H1 (cell line): ENCODE measurements at regions not wholly inside any gene's neighbourhood (a gene's known extent, or its start where the extent isn't known, plus 50 kb on each side); places are given as distances from the start of the nearest gene placed in this dataset.

ENCODE experiments used
- CTCF ChIA-PET: fragments of 300-600 bp; sonication (Branson Sonifier 250); formaldehyde crosslinking; loops from one replicate; lab custom pipeline; 2021; ENCODE audit not compliant: partially characterized antibody; lab: Charles Lee
- POLR2A ChIA-PET: fragments of 300-600 bp; sonication (Branson Sonifier 250); formaldehyde crosslinking; loops from one replicate; lab custom pipeline; 2021; ENCODE audit warnings: inconsistent platforms; ENCODE audit not compliant: partially characterized antibody; lab: Charles Lee
- DNase-seq, 2 experiments: peaks; one replicate each; pipeline versions ENCODE4 v3.0.0 to v3.0.0-alpha.2; 2010 to 2022; ENCODE audit warnings: low spot score in 2 of 2, low read depth in 1 of 2, mixed read lengths in 1 of 2
- FAIRE-seq: peaks from 2 replicates; lab custom pipeline; 2011; peaks lifted over from hg19 to GRCh38; lab: Jason Lieb, UNC
- H2AFZ ChIP-seq: 2 replicates; pipeline ENCODE4 v1.8.1; 2012; ENCODE audit warnings: low read length, inconsistent platforms
- H2AK5ac ChIP-seq: 2 replicates; pipeline ENCODE4 v1.6.1; 2013; ENCODE audit warnings: low read depth, low read length
- H2BK120ac ChIP-seq: replicated peaks from 2 replicates; pipeline ENCODE3; 2013; ENCODE audit warnings: low read depth, low read length, inconsistent platforms
- H2BK12ac ChIP-seq: 2 replicates; pipeline ENCODE4 v1.6.1; 2013; ENCODE audit warnings: low read depth, low read length
- H2BK15ac ChIP-seq: 2 replicates; pipeline ENCODE4 v1.6.1; 2013; ENCODE audit warnings: low read length
- H2BK20ac ChIP-seq: 2 replicates; pipeline ENCODE4 v1.6.1; 2013; ENCODE audit warnings: low read length
- H2BK5ac ChIP-seq: 2 replicates; pipeline ENCODE4 v1.6.1; 2013; ENCODE audit warnings: low read depth, low read length
- H3K14ac ChIP-seq: 2 replicates; pipeline ENCODE4 v1.6.1; 2013; ENCODE audit warnings: inconsistent platforms; ENCODE audit not compliant: insufficient read length
- H3K18ac ChIP-seq: 2 replicates; pipeline ENCODE4 v1.6.1; 2013; ENCODE audit warnings: low read length; ENCODE audit errors: extremely low read depth
- H3K23ac ChIP-seq: 2 replicates; pipeline ENCODE4 v1.6.1; 2013; ENCODE audit warnings: inconsistent platforms; ENCODE audit not compliant: insufficient read length
- H3K23me2 ChIP-seq: 2 replicates; pipeline ENCODE4 v1.6.1; 2013; ENCODE audit warnings: low read depth, low read length
- H3K27ac ChIP-seq: 2 replicates; pipeline ENCODE4 v1.6.1; 2011; ENCODE audit warnings: low read depth, low read length, inconsistent platforms
- H3K27me3 ChIP-seq, 4 experiments: replicated peaks in 1 of 4; 1 replicate in 1 of 4; 2 replicates in 3 of 4; pipeline versions ENCODE4 v1.6.1 to v1.8.1; 2011 to 2013; ENCODE audit warnings: low read length in 3 of 4, mild to moderate bottlenecking in 3 of 4, inconsistent platforms in 2 of 4, mixed read lengths in 2 of 4, moderate library complexity in 1 of 4; ENCODE audit not compliant: control insufficient read depth in 3 of 4, insufficient read depth in 3 of 4; ENCODE audit errors: extremely low read depth in 1 of 4
- H3K36me3 ChIP-seq, 4 experiments: 2 replicates each; pipeline versions ENCODE4 v1.6.1 to v1.8.1; 2011 to 2013; ENCODE audit warnings: mild to moderate bottlenecking in 4 of 4, low read length in 3 of 4, moderate library complexity in 2 of 4, control low read depth in 1 of 4, inconsistent platforms in 1 of 4; ENCODE audit not compliant: insufficient read depth in 4 of 4, control insufficient read depth in 2 of 4
- H3K4ac ChIP-seq: replicated peaks from 2 replicates; pipeline ENCODE3; 2013; ENCODE audit warnings: low read length, low read depth, mixed read lengths, inconsistent platforms; ENCODE audit not compliant: insufficient read length
- H3K4me1 ChIP-seq, 4 experiments: replicated peaks in 1 of 4; 1 replicate in 1 of 4; 2 replicates in 3 of 4; pipeline versions ENCODE4 v1.6.1 to v1.8.1; 2011 to 2013; ENCODE audit warnings: low read length in 3 of 4, inconsistent platforms in 2 of 4, mixed read lengths in 1 of 4; ENCODE audit not compliant: insufficient read depth in 4 of 4, control insufficient read depth in 3 of 4
- H3K4me2 ChIP-seq, 2 experiments: 2 replicates each; pipeline versions ENCODE4 v1.6.1 to v1.8.1; 2011 to 2013; ENCODE audit warnings: low read depth in 2 of 2, low read length in 2 of 2, control low read depth in 1 of 2, inconsistent platforms in 1 of 2, mild to moderate bottlenecking in 1 of 2; ENCODE audit not compliant: insufficient read depth in 1 of 2
- H3K4me3 ChIP-seq, 4 experiments: fragments of 200-600, 300-600 bp in 1 of 4; sonication (generic), shearing (Covaris generic), sonication (Bioruptor Twin) in 1 of 4; 2 replicates each; pipeline versions ENCODE4 v1.5.1 to v1.8.1; 2011 to 2016; ENCODE audit warnings: low read length in 4 of 4, low read depth in 3 of 4, control low read depth in 2 of 4, inconsistent platforms in 2 of 4, mild to moderate bottlenecking in 2 of 4, mixed read lengths in 1 of 4, moderate library complexity in 1 of 4; ENCODE audit not compliant: insufficient read depth in 2 of 4; ENCODE audit errors: extremely low read depth in 1 of 4
- H3K56ac ChIP-seq: replicated peaks from 2 replicates; pipeline ENCODE3; 2013; ENCODE audit warnings: low read depth, mild to moderate bottlenecking, mixed read lengths, low read length, inconsistent platforms; ENCODE audit not compliant: insufficient read length
- H3K79me1 ChIP-seq: 2 replicates; pipeline ENCODE4 v1.6.1; 2013; ENCODE audit warnings: low read depth, low read length, control low read depth
- H3K79me2 ChIP-seq, 2 experiments: 2 replicates each; pipeline versions ENCODE4 v1.6.1 to v1.8.1; 2012 to 2013; ENCODE audit warnings: low read length in 2 of 2, mild to moderate bottlenecking in 2 of 2, inconsistent platforms in 1 of 2; ENCODE audit not compliant: insufficient read depth in 2 of 2, control insufficient read depth in 1 of 2
- H3K9ac ChIP-seq, 4 experiments: replicated peaks in 1 of 4; 1 replicate in 1 of 4; 2 replicates in 3 of 4; pipeline versions ENCODE4 v1.6.1 to v1.8.1; 2011 to 2013; ENCODE audit warnings: low read depth in 3 of 4, low read length in 3 of 4, control low read depth in 2 of 4, mild to moderate bottlenecking in 2 of 4, moderate library complexity in 2 of 4, inconsistent platforms in 1 of 4; ENCODE audit errors: extremely low read depth in 1 of 4
- H3K9me3 ChIP-seq, 2 experiments: 2 replicates each; pipeline versions ENCODE4 v1.6.1 to v1.8.1; 2012 to 2013; ENCODE audit warnings: mild to moderate bottlenecking in 2 of 2, moderate library complexity in 2 of 2, control low read depth in 1 of 2, inconsistent platforms in 1 of 2, low read depth in 1 of 2, low read length in 1 of 2, mixed read lengths in 1 of 2; ENCODE audit not compliant: insufficient read depth in 2 of 2
- H4K20me1 ChIP-seq, 2 experiments: replicated peaks in 1 of 2; 2 replicates each; pipeline versions ENCODE3 to v1.8.1; 2011 to 2013; ENCODE audit warnings: inconsistent platforms in 2 of 2, low read length in 2 of 2, mild to moderate bottlenecking in 1 of 2; ENCODE audit not compliant: insufficient read depth in 2 of 2, control insufficient read depth in 1 of 2
- H4K5ac ChIP-seq: 2 replicates; pipeline ENCODE4 v1.6.1; 2013; ENCODE audit warnings: low read length, low read depth, mixed read lengths, inconsistent platforms; ENCODE audit not compliant: insufficient read length
- H4K8ac ChIP-seq: 2 replicates; pipeline ENCODE4 v1.8.0; 2013; ENCODE audit warnings: mild to moderate bottlenecking, moderate library complexity, low read length, inconsistent platforms; ENCODE audit not compliant: insufficient read depth; ENCODE audit errors: extremely low read depth
- H4K91ac ChIP-seq: replicated peaks from 2 replicates; pipeline ENCODE3; 2013; ENCODE audit warnings: low read length, mixed read lengths, inconsistent platforms; ENCODE audit not compliant: insufficient read length
- BACH1 ChIP-seq: IDR thresholded peaks from 2 replicates; pipeline ENCODE4 v1.6.1; 2012; ENCODE audit warnings: low read length, improper control_type of control experiment
- BRCA1 ChIP-seq: IDR thresholded peaks from 2 replicates; pipeline ENCODE4 v1.6.1; 2012; ENCODE audit warnings: low read depth, low read length, improper control_type of control experiment
- CREB1 ChIP-seq: IDR thresholded peaks from 2 replicates; pipeline ENCODE4 v1.6.1; 2012; ENCODE audit warnings: inconsistent platforms
- E2F6 ChIP-seq: IDR thresholded peaks from 2 replicates; pipeline ENCODE4 v1.6.1; 2012; ENCODE audit warnings: inconsistent platforms
- HDAC6 ChIP-seq: IDR thresholded peaks from one replicate; pipeline ENCODE4 v1.7.1; 2012; ENCODE audit warnings: low read depth, mild to moderate bottlenecking, inconsistent platforms, low read length, moderate library complexity
- JUN ChIP-seq: IDR thresholded peaks from 2 replicates; pipeline ENCODE4 v1.6.1; 2011; ENCODE audit warnings: low read depth, mild to moderate bottlenecking, improper control_type of control experiment, low read length
- MAX ChIP-seq: IDR thresholded peaks from 2 replicates; pipeline ENCODE4 v1.6.1; 2012; ENCODE audit warnings: inconsistent platforms
- NRF1 ChIP-seq: IDR thresholded peaks from 2 replicates; pipeline ENCODE4 v1.6.1; 2011; ENCODE audit warnings: mild to moderate bottlenecking, low read depth, low read length, improper control_type of control experiment
- POLR2AphosphoS5 ChIP-seq: IDR thresholded peaks from 2 replicates; pipeline ENCODE4 v1.6.1; 2011; ENCODE audit warnings: low read depth, low read length
- RBBP5 ChIP-seq: IDR thresholded peaks from 2 replicates; pipeline ENCODE4 v1.7.1; 2012; ENCODE audit warnings: low read depth, mild to moderate bottlenecking, inconsistent platforms, low read length, moderate library complexity, borderline replicate concordance
- SIRT6 ChIP-seq: IDR thresholded peaks from one replicate; pipeline ENCODE4 v1.7.1; 2012; ENCODE audit warnings: low read length, inconsistent platforms
- TAF1 ChIP-seq: IDR thresholded peaks from 2 replicates; pipeline ENCODE4 v1.6.1; 2011; ENCODE audit warnings: mild to moderate bottlenecking, low read depth, low read length
- TBP ChIP-seq: IDR thresholded peaks from 2 replicates; pipeline ENCODE4 v1.6.1; 2011; ENCODE audit warnings: low read depth, low read length, improper control_type of control experiment
- WGBS, 2 experiments: shearing (Covaris generic) in 1 of 2; methylation state at CpG; one replicate each; pipeline versions ENCODE4 v1.1.6 to v1.1.7; 2013 to 2015; ENCODE audit warnings: low lambda C conversion rate in 2 of 2, mixed read lengths in 2 of 2, inconsistent platforms in 1 of 2, low coverage in 1 of 2, missing lambda C conversion rate in 1 of 2; ENCODE audit not compliant: insufficient replicate concordance in 2 of 2, insufficient coverage in 1 of 2, insufficient read length in 1 of 2; ENCODE audit errors: extremely low coverage in 1 of 2, missing lambda C conversion rate in 1 of 2; 5-methylcytosine and 5-hydroxymethylcytosine counted together
- TF ChIP-seq, protein P1 (sequence below): IDR thresholded peaks from 2 replicates; pipeline ENCODE4 v1.6.1; 2012; ENCODE audit warnings: low read length, inconsistent platforms

- no peaks in the 10 kb centered on the region for H4K20me1 ChIP-seq
- H3K4me1 ChIP-seq = no peaks in the 10 kb centered on the region
- H3K4me3 ChIP-seq = no peak overlapping the region
- no peak overlapping the region for H3K9ac ChIP-seq
- H2BK15ac ChIP-seq = no peak overlapping the region
- no peak overlapping the region for H2AK5ac ChIP-seq
- H2BK5ac ChIP-seq = no peak overlapping the region
- FAIRE-seq = no peak
- H3K27ac ChIP-seq = no peak overlapping the region
- no peak overlapping the region for H4K5ac ChIP-seq
- H4K8ac ChIP-seq = no peak overlapping the region
- H3K79me2 ChIP-seq = no peaks in the 10 kb centered on the region
- no peak overlapping the region for H2BK12ac ChIP-seq
- H4K91ac ChIP-seq = no peak overlapping the region
- H3K27me3 ChIP-seq = peaks cover 0 to 1% (median 0%) of the 10 kb centered on the region in 4 experiments; a peak in 1 of 7 replicates
- H3K9me3 ChIP-seq = no peaks in the 10 kb centered on the region
- no peak overlapping the region for H3K4me2 ChIP-seq
- H3K23me2 ChIP-seq = no peaks in the 10 kb centered on the region
- H3K4ac ChIP-seq = no peak overlapping the region
- POLR2A ChIA-PET = no interaction called here
- no peak overlapping the region for H2BK20ac ChIP-seq
- H2BK120ac ChIP-seq = no peak overlapping the region
- DNase-seq = no peak
- no peaks in the 10 kb centered on the region for H3K79me1 ChIP-seq
- H3K36me3 ChIP-seq = no peaks in the 10 kb centered on the region
- WGBS, 2 experiments = 96% methylated on average over 6 of the region's 6 CpGs; no CpG with 5 or more reads in 1 of the 2 experiments
- H3K14ac ChIP-seq = no peak overlapping the region
- H2AFZ ChIP-seq = no peak overlapping the region
- CTCF ChIA-PET = interaction anchor here (1.5 kb wide), 1 partner anchor 10 kb away, joined by 3 read pairs; no protein-coding TSS in a partner anchor
- no peak overlapping the region for H3K23ac ChIP-seq
- no peak overlapping the region for H3K18ac ChIP-seq
- no peak overlapping the region for H3K56ac ChIP-seq
- no peak for TF ChIP-seq SIRT6
- no peak for TF ChIP-seq CREB1
- TF ChIP-seq RBBP5 = no peak
- TF ChIP-seq E2F6 = no peak
- TF ChIP-seq NRF1 = no peak
- no peak for TF ChIP-seq JUN
- TF ChIP-seq BRCA1 = no peak
- TF ChIP-seq HDAC6 = no peak
- TF ChIP-seq, protein P1, sequence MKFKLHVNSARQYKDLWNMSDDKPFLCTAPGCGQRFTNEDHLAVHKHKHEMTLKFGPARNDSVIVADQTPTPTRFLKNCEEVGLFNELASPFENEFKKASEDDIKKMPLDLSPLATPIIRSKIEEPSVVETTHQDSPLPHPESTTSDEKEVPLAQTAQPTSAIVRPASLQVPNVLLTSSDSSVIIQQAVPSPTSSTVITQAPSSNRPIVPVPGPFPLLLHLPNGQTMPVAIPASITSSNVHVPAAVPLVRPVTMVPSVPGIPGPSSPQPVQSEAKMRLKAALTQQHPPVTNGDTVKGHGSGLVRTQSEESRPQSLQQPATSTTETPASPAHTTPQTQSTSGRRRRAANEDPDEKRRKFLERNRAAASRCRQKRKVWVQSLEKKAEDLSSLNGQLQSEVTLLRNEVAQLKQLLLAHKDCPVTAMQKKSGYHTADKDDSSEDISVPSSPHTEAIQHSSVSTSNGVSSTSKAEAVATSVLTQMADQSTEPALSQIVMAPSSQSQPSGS = no peak
- TF ChIP-seq MAX = no peak
- TF ChIP-seq BACH1 = no peak
- TF ChIP-seq POLR2AphosphoS5 = no peak
- no peak for TF ChIP-seq TAF1
- TF ChIP-seq TBP = no peak
Measured at GRCh38 chr10:9147475-9147874, 1093.0 kb downstream of the GATA3 start.
